NCI-H1092 treated with DMSO at 0.1 percent for 48 hours (cell line): ENCODE measurements at regions not wholly inside any gene's neighbourhood (a gene's known extent, or its start where the extent isn't known, plus 50 kb on each side); places are given as distances from the start of the nearest gene placed in this dataset.
"Not testable (repeated sequence)": the region's sequence is repeated elsewhere in the genome, so short reads cannot be mapped to it uniquely, and the experiment has no call there.

Source experiments
- DNase-seq: peaks from one replicate; lab custom pipeline; 2025; lab: John Stamatoyannopoulos, UW

- DNase-seq, result no peak
Observed at GRCh38 chr2:39581866-39582265, 83.9 kb upstream of the TMEM178A start.

GRCh38 chr2:39583213-39583612, 82.5 kb upstream of the TMEM178A start:
- DNase-seq, result no peak

GRCh38 chr2:39583781-39584180, 81.9 kb upstream of the TMEM178A start:
- DNase-seq, result no peak

- no peak for DNase-seq
Observed at GRCh38 chr2:39584283-39584965, 81.3 kb upstream of the TMEM178A start.

- not testable (repeated sequence) for DNase-seq
Observed at GRCh38 chr2:39585531-39585930, 80.2 kb upstream of the TMEM178A start.

- no peak for DNase-seq
Observed at GRCh38 chr2:39587168-39587567, 78.5 kb upstream of the TMEM178A start.

GRCh38 chr2:39587641-39588040, 78.1 kb upstream of the TMEM178A start:
- DNase-seq, result no peak

- peak; percentile 15 for DNase-seq
Observed at GRCh38 chr2:39593439-39594393, 72.0 kb upstream of the TMEM178A start.

GRCh38 chr2:39595116-39595515, 70.6 kb upstream of the TMEM178A start:
- DNase-seq, result no peak

- DNase-seq, result no peak
Observed at GRCh38 chr2:39597314-39597713, 68.4 kb upstream of the TMEM178A start.

GRCh38 chr2:39602616-39603015, 63.1 kb upstream of the TMEM178A start:
- no peak for DNase-seq

- DNase-seq, result no peak
Observed at GRCh38 chr2:39603436-39603835, 62.3 kb upstream of the TMEM178A start.

- DNase-seq, result no peak
Observed at GRCh38 chr2:39604866-39605265, 60.9 kb upstream of the TMEM178A start.

- DNase-seq, result no peak
Observed at GRCh38 chr2:39606585-39606984, 59.1 kb upstream of the TMEM178A start.

- DNase-seq, result no peak
Observed at GRCh38 chr2:39607538-39608262, 58.0 kb upstream of the TMEM178A start.

GRCh38 chr2:39608263-39608575, 57.5 kb upstream of the TMEM178A start:
- no peak for DNase-seq

- no peak for DNase-seq
Observed at GRCh38 chr2:39608686-39609441, 56.9 kb upstream of the TMEM178A start.

GRCh38 chr2:39609917-39610316, 55.8 kb upstream of the TMEM178A start:
- DNase-seq, result no peak

GRCh38 chr2:39615675-39616074, 50.0 kb upstream of the TMEM178A start:
- no peak for DNase-seq
